H1 (cell line): ENCODE measurements at regions not wholly inside any gene's neighbourhood (a gene's known extent, or its start where the extent isn't known, plus 50 kb on each side); places are given as distances from the start of the nearest gene placed in this dataset.

ENCODE experiments used
- CHD2 ChIP-seq: IDR thresholded peaks from 2 replicates; pipeline ENCODE4 v1.6.1; 2012; ENCODE audit warnings: low read length, improper control_type of control experiment
- EZH2 ChIP-seq: fragments of 200-600 bp; sonication (generic); IDR thresholded peaks from 2 replicates; pipeline ENCODE4 v1.7.1; 2012; ENCODE audit warnings: low read depth, mild to moderate bottlenecking, moderate library complexity, low read length, inconsistent platforms; ENCODE audit not compliant: severe bottlenecking
- JUN ChIP-seq: IDR thresholded peaks from 2 replicates; pipeline ENCODE4 v1.6.1; 2011; ENCODE audit warnings: low read depth, mild to moderate bottlenecking, improper control_type of control experiment, low read length
- RBBP5 ChIP-seq: IDR thresholded peaks from 2 replicates; pipeline ENCODE4 v1.7.1; 2012; ENCODE audit warnings: low read depth, mild to moderate bottlenecking, inconsistent platforms, low read length, moderate library complexity, borderline replicate concordance
- TAF7 ChIP-seq: optimal IDR thresholded peaks from 2 replicates; pipeline ENCODE3; 2011; ENCODE audit warnings: low read depth, mild to moderate bottlenecking, inconsistent platforms, low read length, moderate library complexity, borderline replicate concordance
- TF ChIP-seq, protein P1 (sequence below), 3 experiments: IDR thresholded peaks; 1 replicate in 2 of 3; 2 replicates in 1 of 3; pipeline versions ENCODE4 v1.5.1 to v1.6.1; 2011; ENCODE audit warnings: low read length in 3 of 3, mild to moderate bottlenecking in 3 of 3, inconsistent platforms in 2 of 3, low read depth in 1 of 3, moderate library complexity in 1 of 3; ENCODE audit not compliant: insufficient read depth in 1 of 3; ENCODE audit errors: control extremely low read depth in 1 of 3
- TF ChIP-seq, protein P2 (sequence below): IDR thresholded peaks from 2 replicates; pipeline ENCODE4 v1.6.1; 2012; ENCODE audit warnings: inconsistent platforms
- TF ChIP-seq, protein P3 (sequence below): IDR thresholded peaks from 2 replicates; pipeline ENCODE4 v1.6.1; 2012; ENCODE audit warnings: low read length, inconsistent platforms

GRCh38 chr16:48822431-48822830 is 212.5 kb upstream of the N4BP1 start:
- TF ChIP-seq, protein P1, sequence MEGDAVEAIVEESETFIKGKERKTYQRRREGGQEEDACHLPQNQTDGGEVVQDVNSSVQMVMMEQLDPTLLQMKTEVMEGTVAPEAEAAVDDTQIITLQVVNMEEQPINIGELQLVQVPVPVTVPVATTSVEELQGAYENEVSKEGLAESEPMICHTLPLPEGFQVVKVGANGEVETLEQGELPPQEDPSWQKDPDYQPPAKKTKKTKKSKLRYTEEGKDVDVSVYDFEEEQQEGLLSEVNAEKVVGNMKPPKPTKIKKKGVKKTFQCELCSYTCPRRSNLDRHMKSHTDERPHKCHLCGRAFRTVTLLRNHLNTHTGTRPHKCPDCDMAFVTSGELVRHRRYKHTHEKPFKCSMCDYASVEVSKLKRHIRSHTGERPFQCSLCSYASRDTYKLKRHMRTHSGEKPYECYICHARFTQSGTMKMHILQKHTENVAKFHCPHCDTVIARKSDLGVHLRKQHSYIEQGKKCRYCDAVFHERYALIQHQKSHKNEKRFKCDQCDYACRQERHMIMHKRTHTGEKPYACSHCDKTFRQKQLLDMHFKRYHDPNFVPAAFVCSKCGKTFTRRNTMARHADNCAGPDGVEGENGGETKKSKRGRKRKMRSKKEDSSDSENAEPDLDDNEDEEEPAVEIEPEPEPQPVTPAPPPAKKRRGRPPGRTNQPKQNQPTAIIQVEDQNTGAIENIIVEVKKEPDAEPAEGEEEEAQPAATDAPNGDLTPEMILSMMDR (IDR thresholded peaks at IDR 0.05; ENCODE audit: control extremely low read depth in 1 of 3, insufficient read depth in 1 of 3, low read depth in 1 of 3, low read length in 3 of 3) = no peak
- no peak for TF ChIP-seq CHD2
- TF ChIP-seq TAF7 = no peak
- TF ChIP-seq, protein P2, sequence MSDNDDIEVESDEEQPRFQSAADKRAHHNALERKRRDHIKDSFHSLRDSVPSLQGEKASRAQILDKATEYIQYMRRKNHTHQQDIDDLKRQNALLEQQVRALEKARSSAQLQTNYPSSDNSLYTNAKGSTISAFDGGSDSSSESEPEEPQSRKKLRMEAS = no peak
- TF ChIP-seq RBBP5 = no peak
- no peak for TF ChIP-seq EZH2
- TF ChIP-seq JUN = no peak
- TF ChIP-seq, protein P3, sequence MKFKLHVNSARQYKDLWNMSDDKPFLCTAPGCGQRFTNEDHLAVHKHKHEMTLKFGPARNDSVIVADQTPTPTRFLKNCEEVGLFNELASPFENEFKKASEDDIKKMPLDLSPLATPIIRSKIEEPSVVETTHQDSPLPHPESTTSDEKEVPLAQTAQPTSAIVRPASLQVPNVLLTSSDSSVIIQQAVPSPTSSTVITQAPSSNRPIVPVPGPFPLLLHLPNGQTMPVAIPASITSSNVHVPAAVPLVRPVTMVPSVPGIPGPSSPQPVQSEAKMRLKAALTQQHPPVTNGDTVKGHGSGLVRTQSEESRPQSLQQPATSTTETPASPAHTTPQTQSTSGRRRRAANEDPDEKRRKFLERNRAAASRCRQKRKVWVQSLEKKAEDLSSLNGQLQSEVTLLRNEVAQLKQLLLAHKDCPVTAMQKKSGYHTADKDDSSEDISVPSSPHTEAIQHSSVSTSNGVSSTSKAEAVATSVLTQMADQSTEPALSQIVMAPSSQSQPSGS = no peak
